HG03280 (cell line): ENCODE measurements at regions not wholly inside any gene's neighbourhood (a gene's known extent, or its start where the extent isn't known, plus 50 kb on each side); places are given as distances from the start of the nearest gene placed in this dataset.
"Not testable (repeated sequence)": the region's sequence is repeated elsewhere in the genome, so short reads cannot be mapped to it uniquely, and the experiment has no call there.

Experiments
- ATAC-seq: cut with Tn5 transposase; IDR thresholded peaks from one replicate; pipeline ENCODE4 v1.9.1; 2021; ENCODE audit warnings: mild to moderate bottlenecking, moderate library complexity; ENCODE audit not compliant: unreplicated experiment

DNA sequence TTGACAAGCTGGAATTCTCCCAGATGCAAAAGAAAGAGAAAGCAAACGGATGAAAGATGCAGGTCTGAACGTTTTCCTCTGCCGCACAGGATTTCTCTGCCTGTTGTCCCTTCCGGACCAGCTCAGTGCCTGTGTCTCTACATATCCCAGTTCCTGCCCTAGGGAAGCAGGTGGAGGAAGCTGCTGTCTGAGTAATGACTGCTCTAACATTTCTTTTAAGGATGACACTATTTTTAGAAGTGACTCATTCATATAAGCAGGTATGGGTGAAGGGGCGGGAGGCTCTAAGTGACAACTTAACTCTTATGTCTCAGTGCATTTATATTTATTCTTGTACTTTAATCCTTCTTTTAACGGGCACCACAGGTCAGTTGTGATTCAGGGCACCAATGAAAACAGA lies 128.8 kb downstream of the SLC24A2 start:
- ATAC-seq: no peak

DNA sequence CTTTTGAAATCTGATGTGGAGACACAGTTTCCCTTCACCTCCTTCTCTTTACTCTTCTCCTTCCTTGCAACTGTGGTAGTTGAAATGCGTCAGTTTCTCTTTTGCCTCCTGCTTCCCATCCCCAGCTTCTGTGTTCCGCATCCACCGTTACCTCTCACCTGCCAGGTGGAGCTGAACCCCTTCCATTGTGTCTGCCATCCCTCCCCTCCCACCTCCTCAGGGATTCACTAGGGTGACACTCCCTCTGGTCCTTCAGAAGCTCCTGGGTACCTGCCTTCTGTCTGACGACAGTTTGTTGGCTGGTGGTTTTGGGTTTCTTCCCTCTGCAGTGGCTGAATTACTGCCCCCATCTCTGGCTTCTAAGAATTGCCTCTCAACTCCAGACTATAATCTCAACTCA lies 132.1 kb downstream of the SLC24A2 start:
- no peak for ATAC-seq

DNA sequence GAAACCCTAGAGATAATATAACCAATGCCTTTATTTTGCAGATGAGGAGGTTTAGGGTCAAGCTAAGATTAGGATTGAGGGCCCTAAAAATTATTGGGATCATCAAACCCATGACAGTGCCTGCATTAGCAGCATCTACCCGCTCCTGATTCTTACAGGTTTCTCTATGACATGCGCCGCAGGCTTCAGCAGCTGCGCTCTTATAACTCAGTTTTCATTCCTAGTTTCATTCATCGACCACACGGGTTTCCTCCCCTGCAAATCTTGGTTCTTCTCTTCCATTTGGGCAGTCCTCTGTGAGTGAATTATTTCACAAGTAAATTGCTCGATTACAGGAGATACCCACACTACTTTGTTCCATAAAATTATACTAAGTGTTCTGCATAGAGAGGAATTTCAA lies 137.2 kb downstream of the SLC24A2 start:
- ATAC-seq: no peak

DNA sequence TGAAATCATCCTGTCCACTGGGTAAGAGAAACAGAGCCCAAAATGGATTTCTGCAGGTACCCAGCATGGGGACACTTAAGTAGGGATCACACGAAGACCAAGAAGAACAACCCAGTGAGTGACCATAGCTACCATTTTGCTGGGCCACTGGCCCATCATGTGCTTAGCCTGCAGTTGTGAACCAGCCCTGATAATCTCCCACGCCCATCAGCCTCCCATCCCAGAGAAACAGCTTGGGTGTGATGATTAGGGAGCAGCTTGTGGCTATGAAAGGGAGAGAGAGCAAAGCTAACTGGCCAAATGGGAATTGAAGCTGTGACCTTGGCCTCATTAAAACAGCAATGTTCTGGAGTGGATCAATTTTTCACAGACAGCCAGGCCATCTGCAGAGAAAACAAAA lies 138.5 kb downstream of the SLC24A2 start:
- ATAC-seq: no peak

DNA sequence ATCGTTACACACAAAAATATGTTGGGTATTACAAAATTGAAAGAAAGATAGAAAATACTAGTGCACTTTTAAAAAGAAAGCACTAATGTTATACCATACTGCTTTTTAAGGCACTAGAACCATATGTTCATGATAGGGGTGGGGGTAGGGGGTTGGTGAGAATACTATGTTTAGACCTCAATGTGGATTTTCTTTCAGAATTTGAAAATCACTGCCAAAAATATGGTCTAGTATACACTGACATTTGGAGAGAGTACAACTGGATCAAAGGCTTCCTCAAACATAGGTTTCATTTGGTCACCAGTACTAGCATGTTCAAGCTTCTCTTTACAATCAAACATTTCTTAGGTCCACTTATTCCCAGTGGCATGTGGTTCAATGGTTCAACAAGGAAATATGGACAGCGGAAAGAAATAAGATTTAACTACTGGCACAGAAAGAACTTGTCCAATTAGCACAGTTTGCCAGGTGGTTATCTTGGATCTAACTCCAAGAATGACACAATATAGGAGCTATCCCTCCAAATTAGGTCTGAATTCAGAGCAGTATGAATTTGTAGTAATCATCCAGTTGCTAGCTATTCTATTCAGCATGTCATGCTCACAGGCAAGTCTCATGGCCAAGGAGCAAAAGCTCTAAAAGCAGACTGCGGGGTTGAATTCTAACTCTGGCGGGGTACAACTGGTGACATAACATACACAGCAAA lies 139.3 kb downstream of the SLC24A2 start:
- ATAC-seq: no peak

DNA sequence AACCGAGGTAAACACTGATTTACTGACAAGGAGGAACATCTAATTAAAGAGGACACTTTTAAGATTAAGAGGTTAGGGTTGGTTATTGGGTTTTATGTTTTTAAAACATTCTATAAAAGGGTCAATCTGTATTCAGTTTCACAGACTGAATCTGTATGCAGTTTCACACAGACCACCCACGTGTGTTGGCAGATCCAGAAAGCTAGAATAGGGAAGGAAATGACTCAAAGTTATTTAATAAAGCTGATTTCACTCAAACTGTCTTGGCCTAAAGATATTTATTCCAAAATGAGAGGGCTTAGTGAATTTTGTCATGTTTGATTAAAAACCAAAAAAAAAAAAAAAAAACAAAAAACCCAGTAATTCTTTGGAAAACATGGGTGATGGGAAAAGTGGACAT lies 140.2 kb downstream of the SLC24A2 start:
- no peak for ATAC-seq

DNA sequence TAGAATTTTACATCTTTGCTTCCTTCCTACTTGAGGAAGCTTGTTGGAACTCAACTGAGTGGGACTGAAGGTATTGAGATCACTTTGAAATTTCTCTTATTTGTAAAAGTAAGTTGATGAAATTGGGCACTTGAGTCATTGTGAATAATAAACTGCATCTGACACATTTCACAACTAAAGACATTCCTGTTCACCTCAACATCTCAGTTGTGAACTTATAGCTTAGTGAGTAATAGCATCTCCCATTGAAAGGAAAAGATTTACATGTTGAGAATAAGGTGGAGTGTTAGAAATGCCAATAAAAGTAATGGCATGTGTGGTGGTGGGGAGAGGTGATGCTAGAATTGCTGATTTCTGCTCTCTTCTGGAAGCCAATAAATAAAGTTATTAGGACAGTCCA lies 145.0 kb downstream of the SLC24A2 start:
- ATAC-seq: no peak

DNA sequence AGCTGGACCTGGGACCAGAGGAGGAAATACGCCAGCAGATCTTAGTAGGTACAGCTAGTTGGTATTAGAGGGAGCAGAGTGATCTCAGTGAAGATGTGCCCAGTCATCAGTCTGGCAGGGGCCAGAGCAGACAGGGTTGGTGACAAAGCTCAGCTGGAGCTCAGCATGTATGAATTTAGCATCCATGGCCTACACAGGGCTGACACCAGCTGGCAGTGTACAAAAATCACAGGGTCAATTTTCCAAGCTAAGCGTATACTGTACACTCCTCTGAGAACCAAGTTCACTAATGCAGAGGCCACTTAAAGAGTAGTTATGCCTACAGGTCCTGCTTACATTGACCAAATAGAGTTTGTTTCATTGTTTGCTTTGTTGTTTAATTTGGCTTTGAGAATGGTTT lies 146.6 kb downstream of the SLC24A2 start:
- ATAC-seq: no peak

DNA sequence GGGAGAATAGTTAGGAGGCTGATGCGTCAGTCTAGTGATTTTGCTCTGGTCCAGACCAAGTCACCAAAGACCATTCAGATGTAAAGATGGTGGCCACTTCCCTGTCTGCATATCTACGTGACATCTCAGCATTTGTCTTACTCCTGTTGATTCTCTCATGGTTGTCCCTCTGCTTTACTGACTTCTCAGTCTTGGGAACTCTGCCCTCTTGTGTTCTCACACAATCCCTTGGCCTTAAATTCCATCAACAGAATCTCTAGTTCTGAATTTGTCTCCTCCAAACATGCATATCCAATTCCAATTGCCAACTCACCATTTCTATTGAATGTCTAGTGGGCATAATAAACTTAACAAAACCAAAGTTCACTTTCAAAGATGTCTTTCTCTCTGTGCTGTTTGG lies 147.8 kb downstream of the SLC24A2 start:
- no peak for ATAC-seq

DNA sequence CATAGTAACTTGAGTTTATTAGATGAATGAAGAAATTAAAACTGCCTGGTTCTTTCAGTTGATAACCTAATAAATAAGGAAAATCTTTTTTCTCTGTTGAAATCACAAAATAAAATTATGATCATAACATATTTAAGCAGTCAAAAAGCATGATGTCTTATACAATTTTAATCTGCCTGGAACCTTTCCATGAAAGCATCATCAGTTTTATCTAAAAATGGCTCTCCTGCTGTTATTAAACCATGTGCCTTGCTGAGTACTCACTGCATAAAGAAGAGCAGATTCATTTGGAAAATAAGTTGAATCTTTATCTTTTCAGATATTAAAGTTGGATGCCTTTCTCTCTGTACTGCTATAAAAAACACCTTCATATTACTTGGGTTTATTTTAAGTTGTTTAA lies 148.8 kb downstream of the SLC24A2 start:
- no peak for ATAC-seq

DNA sequence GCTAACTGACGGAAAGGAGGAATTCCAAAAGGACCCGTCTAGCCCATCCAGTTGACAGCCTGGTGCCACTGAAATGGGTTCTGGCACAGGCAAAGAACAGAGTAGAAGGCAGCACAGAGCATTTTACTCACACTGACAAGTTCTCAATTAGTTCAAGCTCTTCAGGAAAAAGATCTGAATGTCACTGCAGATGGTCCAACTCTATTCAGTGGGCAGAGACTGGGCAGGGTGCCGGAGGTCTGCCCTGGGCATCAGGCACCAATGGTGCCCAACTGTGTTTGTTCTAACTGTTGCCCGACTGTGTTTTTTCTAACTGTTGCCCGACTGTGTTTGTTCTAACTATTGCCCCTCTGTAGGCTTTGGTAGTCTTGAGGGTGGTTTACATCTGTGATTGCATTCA lies 151.8 kb downstream of the SLC24A2 start:
- no peak for ATAC-seq

DNA sequence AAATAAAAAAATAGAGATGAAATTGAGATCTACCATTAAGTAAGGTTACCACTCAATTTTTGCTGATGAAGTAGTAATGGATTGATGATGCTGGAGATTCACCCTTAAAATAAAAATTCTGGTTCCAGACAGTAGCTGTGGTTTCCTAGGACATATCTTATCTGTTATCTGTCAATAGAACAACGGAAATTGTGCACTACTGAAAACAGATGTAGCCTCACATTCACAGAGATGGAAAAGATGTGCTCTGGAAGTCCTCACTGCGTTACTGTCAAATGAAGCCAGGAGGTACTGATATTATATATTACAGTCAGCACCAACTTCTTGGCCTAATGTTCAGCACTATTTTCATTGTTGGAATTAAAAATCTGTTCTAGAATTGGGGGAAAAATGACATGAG lies 154.0 kb downstream of the SLC24A2 start:
- no peak for ATAC-seq

DNA sequence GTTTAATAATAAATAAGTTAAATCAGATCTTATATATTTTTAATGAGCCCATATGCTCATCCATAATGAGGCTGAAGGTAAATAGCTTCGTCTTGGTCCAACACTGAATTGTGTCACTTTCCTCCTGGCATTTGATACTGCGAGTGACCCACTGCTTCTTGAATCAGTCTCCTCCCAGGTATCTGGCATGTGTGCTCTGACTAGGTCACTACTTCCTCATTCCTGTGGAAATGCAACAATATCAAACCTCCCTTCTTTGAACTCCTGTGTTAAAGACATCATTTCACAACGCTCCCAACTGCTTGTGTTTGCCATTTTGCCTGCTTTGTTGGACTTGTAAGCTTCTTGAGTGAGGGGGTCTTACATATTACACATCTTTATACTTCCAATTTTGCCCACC lies 157.7 kb downstream of the SLC24A2 start:
- ATAC-seq: no peak

DNA sequence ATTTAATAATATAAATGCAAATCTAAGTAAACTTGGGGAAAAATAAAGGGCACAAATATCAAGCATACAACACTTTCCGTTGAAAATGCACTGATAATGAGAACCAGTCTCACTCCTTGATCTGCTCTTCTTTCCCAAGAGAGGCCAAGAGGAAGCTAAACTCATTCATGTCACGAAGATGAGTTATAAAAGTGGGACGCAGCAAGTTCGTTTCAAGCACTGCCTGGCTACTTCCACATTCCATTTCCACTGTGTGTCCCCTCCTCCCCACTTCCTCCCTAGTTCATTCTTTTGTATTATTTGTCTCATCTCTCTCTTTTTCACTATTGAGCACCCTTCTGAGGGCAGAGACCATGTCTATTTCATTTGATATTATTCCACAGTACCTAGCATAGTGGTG lies 158.1 kb downstream of the SLC24A2 start:
- no peak for ATAC-seq

DNA sequence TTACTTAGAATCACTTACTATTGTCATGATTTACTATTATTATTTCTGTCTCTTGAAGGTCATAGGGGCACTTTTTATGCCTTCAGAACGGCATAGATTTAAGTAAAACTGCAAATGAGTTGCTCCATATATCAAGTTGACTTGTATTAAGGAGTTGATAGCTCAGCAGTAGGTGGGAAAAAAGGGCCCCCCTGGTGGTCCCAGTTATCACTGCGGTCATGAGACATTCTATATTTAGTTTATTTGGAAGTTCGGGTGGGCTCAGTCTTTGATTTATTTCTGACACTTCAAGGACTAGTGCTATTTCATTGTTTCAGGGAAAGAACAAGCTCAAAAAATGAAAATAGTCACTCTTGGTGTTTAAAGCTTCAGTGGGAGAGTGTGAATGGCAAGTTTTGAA lies 159.3 kb downstream of the SLC24A2 start:
- ATAC-seq: no peak

DNA sequence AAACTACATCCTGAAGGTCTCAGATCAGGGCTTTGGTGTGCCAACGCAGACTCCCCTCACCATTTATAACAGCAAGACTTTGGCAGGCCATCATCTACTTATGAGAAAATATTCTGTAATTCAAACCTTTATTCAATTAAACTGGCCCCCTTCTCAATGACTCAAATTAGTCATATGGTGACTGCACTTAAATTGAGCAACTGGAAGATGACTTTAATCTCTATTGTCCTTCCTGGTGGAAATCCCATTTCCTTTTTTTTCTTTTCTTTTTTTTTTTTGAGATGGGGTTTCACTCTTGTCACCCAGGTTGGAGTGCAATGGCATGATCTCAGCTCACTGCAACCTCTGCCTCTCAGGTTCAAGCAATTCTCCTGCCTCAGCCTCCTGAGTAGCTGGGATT lies 163.4 kb downstream of the SLC24A2 start:
- ATAC-seq: not testable (repeated sequence)

DNA sequence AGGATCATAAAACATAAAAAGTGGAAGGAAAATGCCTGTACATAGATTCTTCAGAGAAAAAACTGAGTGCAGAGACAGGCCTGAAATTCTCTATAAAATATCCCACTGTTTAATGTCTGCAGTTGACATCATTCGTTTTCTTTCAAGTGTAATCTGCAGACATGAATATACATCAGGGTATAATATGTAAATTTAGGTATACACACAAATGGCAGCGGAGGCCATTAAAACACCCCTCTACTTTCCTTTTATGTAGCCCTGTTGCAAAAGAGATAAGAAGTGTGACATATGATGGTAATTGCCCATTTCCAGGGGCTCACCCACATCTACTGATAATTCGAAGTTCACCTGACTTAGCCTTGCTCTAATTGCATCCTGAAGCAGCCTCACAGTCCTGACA lies 164.3 kb downstream of the SLC24A2 start:
- no peak for ATAC-seq

DNA sequence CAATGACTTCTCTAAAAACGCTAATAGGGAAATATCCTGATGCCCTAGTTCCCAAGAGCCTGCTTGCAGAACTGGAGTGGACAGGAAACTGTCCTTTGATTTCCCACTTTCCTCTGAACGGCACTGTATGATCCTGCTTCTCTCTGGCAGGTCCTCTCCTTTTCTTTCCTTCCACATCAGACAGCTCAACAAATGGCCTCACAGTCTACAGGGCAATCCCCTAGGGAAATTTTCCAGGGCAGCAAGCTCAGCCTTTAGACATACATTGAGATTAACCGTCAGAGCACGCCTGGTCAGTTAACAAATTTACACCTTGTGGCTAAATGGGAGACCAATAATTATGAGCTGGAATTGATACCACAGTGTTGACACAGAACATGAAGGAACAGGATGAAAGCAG lies 164.9 kb downstream of the SLC24A2 start:
- ATAC-seq: no peak

DNA sequence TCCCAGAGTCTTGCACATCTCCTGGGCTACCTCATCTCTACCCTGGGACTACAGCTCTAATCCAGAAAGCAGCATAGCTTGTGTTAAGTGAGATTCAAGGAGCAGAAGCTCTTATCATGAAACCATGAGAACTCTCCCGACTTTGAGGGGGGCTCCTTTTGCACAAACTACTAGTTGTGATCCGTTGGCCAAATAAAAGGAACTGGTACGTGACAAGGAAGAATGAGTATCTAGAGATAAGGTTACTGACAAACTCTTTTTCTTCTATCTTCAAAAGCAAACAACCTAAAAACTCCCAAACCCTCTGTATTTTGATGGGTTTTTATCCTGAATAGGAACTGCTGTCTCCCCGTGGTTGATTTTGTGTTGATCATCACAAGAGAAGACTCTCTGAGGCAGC lies 168.5 kb downstream of the SLC24A2 start:
- ATAC-seq: no peak

DNA sequence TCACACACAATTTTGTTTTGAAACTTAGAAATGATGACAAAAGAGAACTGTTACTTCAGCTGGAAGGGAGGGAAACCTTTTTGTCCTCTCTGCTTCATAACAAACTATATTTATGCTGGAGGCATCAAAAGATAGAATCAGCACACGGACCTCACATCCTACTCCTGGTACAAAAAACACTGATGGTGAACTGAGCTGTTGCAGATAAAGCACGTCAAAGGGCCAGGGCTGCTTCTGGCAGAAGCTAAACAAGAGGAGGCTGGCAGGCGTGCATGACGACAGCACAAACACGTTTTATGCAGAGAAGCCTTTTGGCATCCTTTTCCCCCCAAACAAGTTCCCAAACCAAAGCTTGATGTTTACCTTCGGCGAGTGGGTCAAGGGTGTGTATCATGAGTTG lies 169.6 kb downstream of the SLC24A2 start:
- no peak for ATAC-seq

DNA sequence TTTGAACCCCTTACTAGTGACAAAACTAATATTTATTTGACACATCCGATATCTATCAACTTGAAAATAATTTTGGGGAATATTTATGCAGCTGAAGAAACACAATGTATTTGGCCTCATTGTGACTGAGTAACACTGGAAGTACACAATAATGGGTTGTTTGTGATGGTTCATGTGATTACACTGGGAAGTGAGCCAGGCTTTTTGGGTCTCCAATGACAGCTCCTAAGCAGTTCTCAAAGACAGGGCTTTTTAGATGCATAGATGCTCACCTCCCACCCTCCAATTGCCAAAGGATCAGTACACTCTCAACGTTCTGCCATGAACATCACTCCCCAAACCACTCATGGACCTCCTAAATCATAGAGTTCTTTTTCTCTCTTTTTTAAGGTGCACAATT lies 170.0 kb downstream of the SLC24A2 start:
- ATAC-seq: no peak

DNA sequence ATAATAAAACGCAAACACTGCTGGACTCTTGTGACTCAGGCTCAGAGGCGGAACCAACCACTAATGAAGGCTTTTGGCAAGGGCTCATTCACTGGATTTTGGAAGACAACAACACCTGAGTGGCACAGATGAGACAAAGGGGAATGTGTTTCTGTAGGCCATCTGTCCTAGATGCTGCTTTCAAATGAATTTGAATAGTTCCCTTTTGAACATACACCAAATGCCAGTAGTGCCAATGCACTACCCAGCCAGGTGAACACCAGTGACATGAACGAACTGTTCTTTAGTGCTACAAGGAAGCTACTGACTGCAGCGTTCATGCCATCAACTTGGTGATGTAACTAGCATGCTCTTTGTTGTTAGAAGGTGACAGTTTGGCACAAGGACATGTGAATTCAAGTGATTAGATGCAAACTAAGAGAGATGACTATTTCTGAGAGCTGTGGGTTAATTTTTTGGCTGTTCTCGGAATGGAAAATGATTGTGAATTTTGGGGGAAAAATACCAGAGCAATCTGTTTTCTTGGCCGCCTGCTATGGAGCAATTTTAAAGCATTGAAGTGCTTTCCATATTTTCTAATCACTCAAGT lies 173.7 kb downstream of the SLC24A2 start:
- no peak for ATAC-seq

DNA sequence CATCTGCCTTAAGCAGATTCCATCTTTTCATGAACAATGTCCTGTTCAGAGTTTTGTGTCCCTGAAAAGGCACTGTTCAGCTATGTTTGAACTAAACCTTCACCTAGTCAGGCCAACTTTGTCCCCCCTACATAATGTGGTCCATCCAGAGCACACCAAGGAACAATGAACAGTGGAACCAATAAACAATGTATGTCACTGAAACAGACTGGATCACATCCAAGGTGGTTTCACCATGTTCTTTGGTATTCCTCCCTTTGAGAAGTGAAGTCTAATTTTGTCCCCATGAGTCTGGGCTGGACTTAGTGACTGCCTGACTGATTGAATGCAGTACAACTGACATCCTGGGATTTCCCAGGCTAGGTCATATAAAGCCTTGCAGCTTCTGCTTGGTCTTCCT lies 174.5 kb downstream of the SLC24A2 start:
- no peak for ATAC-seq
